ENCODE measurements at regions not wholly inside any gene's neighbourhood (a gene's known extent, or its start where the extent isn't known, plus 50 kb on each side); places are given as distances from the start of the nearest gene placed in this dataset.

DNA sequence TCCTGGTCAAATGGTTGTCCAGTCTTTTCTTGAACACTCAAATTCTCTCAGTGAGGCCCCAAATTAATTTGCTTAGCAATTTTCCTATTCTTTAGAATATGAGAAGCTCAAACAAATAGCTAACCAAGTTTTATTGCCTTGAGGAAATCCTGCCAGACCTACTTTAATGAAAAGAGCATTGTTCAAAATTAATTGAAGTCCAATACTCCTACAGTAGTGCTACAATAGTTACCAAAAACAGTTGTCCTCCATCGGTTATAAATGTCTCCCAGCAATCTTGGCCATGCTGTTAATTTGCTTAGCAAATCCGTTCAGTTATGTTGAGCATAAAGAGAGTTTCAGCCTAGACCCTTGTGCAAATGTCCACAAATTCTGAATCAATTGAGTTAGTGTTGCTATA lies 112.9 kb downstream of the MAB21L3 start:
- H3K9me3 Mint-ChIP-seq = no peaks in the 10 kb centered on the region
- Histone ChIP-seq H3K27ac (ENCODE audit: low read depth) (no peak overlapping the region), H3K4me1 (ENCODE audit: insufficient read depth) (no peaks in the 10 kb centered on the region), H3K79me2 (replicated peaks; ENCODE audit: insufficient read depth) (no peaks in the 10 kb centered on the region), H3K4me2 (no peak overlapping the region), H3K27me3 (ENCODE audit: insufficient read depth) (no peaks in the 10 kb centered on the region), H3K4me3 (no peak overlapping the region), H3K9me2 (ENCODE audit: insufficient read depth) (peaks cover 3% of the 10 kb centered on the region), H3F3A (replicated peaks; ENCODE audit: low read depth) (no peaks in the 10 kb centered on the region), H3K36me3 (ENCODE audit: insufficient read depth) (no peaks in the 10 kb centered on the region), H2AFZ (no peak overlapping the region), H4K20me1 (replicated peaks; ENCODE audit: insufficient read depth) (no peaks in the 10 kb centered on the region)
- no peak for ATAC-seq
- H3K27ac Mint-ChIP-seq = no peak overlapping the region
- DNase-seq (ENCODE audit: low spot score) = no peak
- H3K27me3 Mint-ChIP-seq (ENCODE audit: insufficient read depth, low read depth, poor library complexity) = peaks cover 4% of the 10 kb centered on the region
- H3K4me3 Mint-ChIP-seq = no peak overlapping the region
- H3K4me1 Mint-ChIP-seq = peaks cover 6% of the 10 kb centered on the region; the same call in 2 of the 3 replicates
- H3K36me3 Mint-ChIP-seq (ENCODE audit: low read depth) = no peaks in the 10 kb centered on the region
- TF ChIP-seq, protein P1, sequence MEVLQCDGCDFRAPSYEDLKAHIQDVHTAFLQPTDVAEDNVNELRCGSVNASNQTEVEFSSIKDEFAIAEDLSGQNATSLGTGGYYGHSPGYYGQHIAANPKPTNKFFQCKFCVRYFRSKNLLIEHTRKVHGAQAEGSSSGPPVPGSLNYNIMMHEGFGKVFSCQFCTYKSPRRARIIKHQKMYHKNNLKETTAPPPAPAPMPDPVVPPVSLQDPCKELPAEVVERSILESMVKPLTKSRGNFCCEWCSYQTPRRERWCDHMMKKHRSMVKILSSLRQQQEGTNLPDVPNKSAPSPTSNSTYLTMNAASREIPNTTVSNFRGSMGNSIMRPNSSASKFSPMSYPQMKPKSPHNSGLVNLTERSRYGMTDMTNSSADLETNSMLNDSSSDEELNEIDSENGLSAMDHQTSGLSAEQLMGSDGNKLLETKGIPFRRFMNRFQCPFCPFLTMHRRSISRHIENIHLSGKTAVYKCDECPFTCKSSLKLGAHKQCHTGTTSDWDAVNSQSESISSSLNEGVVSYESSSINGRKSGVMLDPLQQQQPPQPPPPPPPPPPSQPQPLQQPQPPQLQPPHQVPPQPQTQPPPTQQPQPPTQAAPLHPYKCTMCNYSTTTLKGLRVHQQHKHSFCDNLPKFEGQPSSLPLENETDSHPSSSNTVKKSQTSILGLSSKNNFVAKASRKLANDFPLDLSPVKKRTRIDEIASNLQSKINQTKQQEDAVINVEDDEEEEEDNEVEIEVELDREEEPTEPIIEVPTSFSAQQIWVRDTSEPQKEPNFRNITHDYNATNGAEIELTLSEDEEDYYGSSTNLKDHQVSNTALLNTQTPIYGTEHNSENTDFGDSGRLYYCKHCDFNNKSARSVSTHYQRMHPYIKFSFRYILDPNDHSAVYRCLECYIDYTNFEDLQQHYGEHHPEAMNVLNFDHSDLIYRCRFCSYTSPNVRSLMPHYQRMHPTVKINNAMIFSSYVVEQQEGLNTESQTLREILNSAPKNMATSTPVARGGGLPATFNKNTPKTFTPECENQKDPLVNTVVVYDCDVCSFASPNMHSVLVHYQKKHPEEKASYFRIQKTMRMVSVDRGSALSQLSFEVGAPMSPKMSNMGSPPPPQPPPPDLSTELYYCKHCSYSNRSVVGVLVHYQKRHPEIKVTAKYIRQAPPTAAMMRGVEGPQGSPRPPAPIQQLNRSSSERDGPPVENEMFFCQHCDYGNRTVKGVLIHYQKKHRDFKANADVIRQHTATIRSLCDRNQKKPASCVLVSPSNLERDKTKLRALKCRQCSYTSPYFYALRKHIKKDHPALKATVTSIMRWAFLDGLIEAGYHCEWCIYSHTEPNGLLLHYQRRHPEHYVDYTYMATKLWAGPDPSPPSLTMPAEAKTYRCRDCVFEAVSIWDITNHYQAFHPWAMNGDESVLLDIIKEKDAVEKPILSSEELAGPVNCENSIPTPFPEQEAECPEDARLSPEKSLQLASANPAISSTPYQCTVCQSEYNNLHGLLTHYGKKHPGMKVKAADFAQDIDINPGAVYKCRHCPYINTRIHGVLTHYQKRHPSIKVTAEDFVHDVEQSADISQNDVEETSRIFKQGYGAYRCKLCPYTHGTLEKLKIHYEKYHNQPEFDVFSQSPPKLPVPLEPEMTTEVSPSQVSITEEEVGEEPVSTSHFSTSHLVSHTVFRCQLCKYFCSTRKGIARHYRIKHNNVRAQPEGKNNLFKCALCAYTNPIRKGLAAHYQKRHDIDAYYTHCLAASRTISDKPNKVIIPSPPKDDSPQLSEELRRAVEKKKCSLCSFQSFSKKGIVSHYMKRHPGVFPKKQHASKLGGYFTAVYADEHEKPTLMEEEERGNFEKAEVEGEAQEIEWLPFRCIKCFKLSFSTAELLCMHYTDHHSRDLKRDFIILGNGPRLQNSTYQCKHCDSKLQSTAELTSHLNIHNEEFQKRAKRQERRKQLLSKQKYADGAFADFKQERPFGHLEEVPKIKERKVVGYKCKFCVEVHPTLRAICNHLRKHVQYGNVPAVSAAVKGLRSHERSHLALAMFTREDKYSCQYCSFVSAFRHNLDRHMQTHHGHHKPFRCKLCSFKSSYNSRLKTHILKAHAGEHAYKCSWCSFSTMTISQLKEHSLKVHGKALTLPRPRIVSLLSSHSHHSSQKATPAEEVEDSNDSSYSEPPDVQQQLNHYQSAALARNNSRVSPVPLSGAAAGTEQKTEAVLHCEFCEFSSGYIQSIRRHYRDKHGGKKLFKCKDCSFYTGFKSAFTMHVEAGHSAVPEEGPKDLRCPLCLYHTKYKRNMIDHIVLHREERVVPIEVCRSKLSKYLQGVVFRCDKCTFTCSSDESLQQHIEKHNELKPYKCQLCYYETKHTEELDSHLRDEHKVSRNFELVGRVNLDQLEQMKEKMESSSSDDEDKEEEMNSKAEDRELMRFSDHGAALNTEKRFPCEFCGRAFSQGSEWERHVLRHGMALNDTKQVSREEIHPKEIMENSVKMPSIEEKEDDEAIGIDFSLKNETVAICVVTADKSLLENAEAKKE (CRISPR knock-in tag; IDR thresholded peaks at IDR 0.05) = no peak
- no peak for TF ChIP-seq STAT1 (IDR thresholded peaks at IDR 0.05; ENCODE audit: unreplicated experiment)

DNA sequence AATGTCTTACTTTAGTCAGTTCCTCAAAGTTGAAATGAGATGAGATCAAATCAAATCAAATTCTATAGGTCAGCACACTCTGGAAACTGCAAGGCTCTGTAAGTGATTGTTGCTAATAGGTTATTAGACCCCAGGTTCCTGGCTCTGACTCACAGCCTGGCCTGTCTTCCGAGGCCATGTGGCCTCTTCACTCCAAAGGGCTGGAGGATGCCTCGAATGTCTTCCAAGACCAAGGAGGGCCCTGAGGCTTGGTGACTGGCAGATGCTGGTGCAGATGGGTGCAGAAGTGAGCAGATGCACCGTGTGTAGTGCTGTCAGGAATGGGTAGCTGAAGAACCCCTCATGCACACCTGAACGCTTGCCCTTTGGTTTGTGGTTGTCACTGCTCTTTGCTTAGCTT lies 113.4 kb downstream of the MAB21L3 start:
- Histone ChIP-seq H3K27me3 (ENCODE audit: insufficient read depth) (no peaks in the 10 kb centered on the region), H3K4me3 (no peak overlapping the region), H3K27ac (ENCODE audit: low read depth) (no peak overlapping the region), H3K4me2 (no peak overlapping the region), H3K79me2 (replicated peaks; ENCODE audit: insufficient read depth) (no peaks in the 10 kb centered on the region), H3K36me3 (ENCODE audit: insufficient read depth) (no peaks in the 10 kb centered on the region), H3F3A (replicated peaks; ENCODE audit: low read depth) (no peaks in the 10 kb centered on the region), H4K20me1 (replicated peaks; ENCODE audit: insufficient read depth) (no peaks in the 10 kb centered on the region), H2AFZ (no peak overlapping the region), H3K4me1 (ENCODE audit: insufficient read depth) (no peaks in the 10 kb centered on the region), H3K9me2 (ENCODE audit: insufficient read depth) (peaks cover 3% of the 10 kb centered on the region)
- Mint-ChIP-seq H3K4me1 (peaks cover 6% of the 10 kb centered on the region; the same call in 2 of the 3 replicates), H3K36me3 (ENCODE audit: low read depth) (no peaks in the 10 kb centered on the region), H3K9me3 (no peaks in the 10 kb centered on the region), H3K4me3 (no peak overlapping the region), H3K27me3 (ENCODE audit: insufficient read depth, low read depth, poor library complexity) (peaks cover 4% of the 10 kb centered on the region), H3K27ac (no peak overlapping the region)
- ATAC-seq = no peak
- no peak for DNase-seq (ENCODE audit: low spot score)
- TF ChIP-seq, protein P2, sequence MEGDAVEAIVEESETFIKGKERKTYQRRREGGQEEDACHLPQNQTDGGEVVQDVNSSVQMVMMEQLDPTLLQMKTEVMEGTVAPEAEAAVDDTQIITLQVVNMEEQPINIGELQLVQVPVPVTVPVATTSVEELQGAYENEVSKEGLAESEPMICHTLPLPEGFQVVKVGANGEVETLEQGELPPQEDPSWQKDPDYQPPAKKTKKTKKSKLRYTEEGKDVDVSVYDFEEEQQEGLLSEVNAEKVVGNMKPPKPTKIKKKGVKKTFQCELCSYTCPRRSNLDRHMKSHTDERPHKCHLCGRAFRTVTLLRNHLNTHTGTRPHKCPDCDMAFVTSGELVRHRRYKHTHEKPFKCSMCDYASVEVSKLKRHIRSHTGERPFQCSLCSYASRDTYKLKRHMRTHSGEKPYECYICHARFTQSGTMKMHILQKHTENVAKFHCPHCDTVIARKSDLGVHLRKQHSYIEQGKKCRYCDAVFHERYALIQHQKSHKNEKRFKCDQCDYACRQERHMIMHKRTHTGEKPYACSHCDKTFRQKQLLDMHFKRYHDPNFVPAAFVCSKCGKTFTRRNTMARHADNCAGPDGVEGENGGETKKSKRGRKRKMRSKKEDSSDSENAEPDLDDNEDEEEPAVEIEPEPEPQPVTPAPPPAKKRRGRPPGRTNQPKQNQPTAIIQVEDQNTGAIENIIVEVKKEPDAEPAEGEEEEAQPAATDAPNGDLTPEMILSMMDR (conservative IDR thresholded peaks at IDR 0.05; ENCODE audit: low read depth in 2 of 2) = no peak
- TF ChIP-seq ZNF331 (CRISPR knock-in tag; IDR thresholded peaks at IDR 0.05; ENCODE audit: low read depth) (no peak), EZH2 (IDR thresholded peaks at IDR 0.05; ENCODE audit: low read depth, unreplicated experiment) (no peak), JUNB (IDR thresholded peaks at IDR 0.05; ENCODE audit: unreplicated experiment) (no peak), EZH2phosphoT487 (IDR thresholded peaks at IDR 0.05; ENCODE audit: unreplicated experiment) (no peak), ZNF114 (CRISPR knock-in tag; IDR thresholded peaks at IDR 0.05) (no peak), STAT1 (IDR thresholded peaks at IDR 0.05; ENCODE audit: unreplicated experiment) (no peak)
- TF ChIP-seq, protein P3, sequence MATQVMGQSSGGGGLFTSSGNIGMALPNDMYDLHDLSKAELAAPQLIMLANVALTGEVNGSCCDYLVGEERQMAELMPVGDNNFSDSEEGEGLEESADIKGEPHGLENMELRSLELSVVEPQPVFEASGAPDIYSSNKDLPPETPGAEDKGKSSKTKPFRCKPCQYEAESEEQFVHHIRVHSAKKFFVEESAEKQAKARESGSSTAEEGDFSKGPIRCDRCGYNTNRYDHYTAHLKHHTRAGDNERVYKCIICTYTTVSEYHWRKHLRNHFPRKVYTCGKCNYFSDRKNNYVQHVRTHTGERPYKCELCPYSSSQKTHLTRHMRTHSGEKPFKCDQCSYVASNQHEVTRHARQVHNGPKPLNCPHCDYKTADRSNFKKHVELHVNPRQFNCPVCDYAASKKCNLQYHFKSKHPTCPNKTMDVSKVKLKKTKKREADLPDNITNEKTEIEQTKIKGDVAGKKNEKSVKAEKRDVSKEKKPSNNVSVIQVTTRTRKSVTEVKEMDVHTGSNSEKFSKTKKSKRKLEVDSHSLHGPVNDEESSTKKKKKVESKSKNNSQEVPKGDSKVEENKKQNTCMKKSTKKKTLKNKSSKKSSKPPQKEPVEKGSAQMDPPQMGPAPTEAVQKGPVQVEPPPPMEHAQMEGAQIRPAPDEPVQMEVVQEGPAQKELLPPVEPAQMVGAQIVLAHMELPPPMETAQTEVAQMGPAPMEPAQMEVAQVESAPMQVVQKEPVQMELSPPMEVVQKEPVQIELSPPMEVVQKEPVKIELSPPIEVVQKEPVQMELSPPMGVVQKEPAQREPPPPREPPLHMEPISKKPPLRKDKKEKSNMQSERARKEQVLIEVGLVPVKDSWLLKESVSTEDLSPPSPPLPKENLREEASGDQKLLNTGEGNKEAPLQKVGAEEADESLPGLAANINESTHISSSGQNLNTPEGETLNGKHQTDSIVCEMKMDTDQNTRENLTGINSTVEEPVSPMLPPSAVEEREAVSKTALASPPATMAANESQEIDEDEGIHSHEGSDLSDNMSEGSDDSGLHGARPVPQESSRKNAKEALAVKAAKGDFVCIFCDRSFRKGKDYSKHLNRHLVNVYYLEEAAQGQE (IDR thresholded peaks at IDR 0.05; ENCODE audit: unreplicated experiment) = no peak
- TF ChIP-seq, protein P4, sequence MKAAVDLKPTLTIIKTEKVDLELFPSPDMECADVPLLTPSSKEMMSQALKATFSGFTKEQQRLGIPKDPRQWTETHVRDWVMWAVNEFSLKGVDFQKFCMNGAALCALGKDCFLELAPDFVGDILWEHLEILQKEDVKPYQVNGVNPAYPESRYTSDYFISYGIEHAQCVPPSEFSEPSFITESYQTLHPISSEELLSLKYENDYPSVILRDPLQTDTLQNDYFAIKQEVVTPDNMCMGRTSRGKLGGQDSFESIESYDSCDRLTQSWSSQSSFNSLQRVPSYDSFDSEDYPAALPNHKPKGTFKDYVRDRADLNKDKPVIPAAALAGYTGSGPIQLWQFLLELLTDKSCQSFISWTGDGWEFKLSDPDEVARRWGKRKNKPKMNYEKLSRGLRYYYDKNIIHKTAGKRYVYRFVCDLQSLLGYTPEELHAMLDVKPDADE (IDR thresholded peaks at IDR 0.05) = no peak
